CD4-positive, alpha-beta T cell (primary cell): ENCODE measurements at regions not wholly inside any gene's neighbourhood (a gene's known extent, or its start where the extent isn't known, plus 50 kb on each side); places are given as distances from the start of the nearest gene placed in this dataset.

Experiments used
- ATAC-seq: fragments of 200-7000 bp; cut with Tn5 transposase; one replicate; pipeline ENCODE4 v1.10.0; 2022; ENCODE audit warnings: mild to moderate bottlenecking; ENCODE audit not compliant: poor library complexity
- CTCF ChIA-PET: fragments of 350-600 bp; sonication (Branson Sonifier 250); formaldehyde crosslinking; loops from one replicate; lab custom pipeline; 2021; ENCODE audit warnings: antibody characterized with exemption, inconsistent platforms; lab: Charles Lee
- POLR2A ChIA-PET: fragments of 350-600 bp; sonication (Branson Sonifier 250); formaldehyde crosslinking; loops from one replicate; lab custom pipeline; 2021; ENCODE audit warnings: antibody characterized with exemption, inconsistent platforms; lab: Charles Lee
- DNase-seq, 14 experiments: peaks; one replicate each; pipeline ENCODE4 v3.0.0-alpha.2; 2013 to 2020; ENCODE audit warnings: mixed read lengths in 2 of 14
- H3K27ac ChIP-seq, 2 donors: one replicate each; pipeline versions ENCODE4 v1.5.1 to v1.7.0; 2013; ENCODE audit warnings: low read length in 2 of 2, low read depth in 1 of 2, mild to moderate bottlenecking in 1 of 2
- H3K27me3 ChIP-seq, 2 experiments: 1 replicate in 1 of 2; 2 replicates in 1 of 2; pipeline versions ENCODE4 v1.6.1 to v1.7.0; 2013; ENCODE audit warnings: low read length in 2 of 2, control low read depth in 1 of 2, mild to moderate bottlenecking in 1 of 2, moderate library complexity in 1 of 2; ENCODE audit not compliant: insufficient read depth in 2 of 2, control insufficient read depth in 1 of 2
- H3K36me3 ChIP-seq: one replicate; pipeline ENCODE4 v1.6.1; 2013; ENCODE audit warnings: low read length, control low read depth; ENCODE audit not compliant: insufficient read depth
- H3K4me1 ChIP-seq: one replicate; pipeline ENCODE4 v1.6.1; 2013; ENCODE audit warnings: low read length, control low read depth; ENCODE audit not compliant: insufficient read depth
- H3K4me3 ChIP-seq: one replicate; pipeline ENCODE4 v1.5.1; 2013; ENCODE audit warnings: mild to moderate bottlenecking, low read length, moderate library complexity
- H3K9me3 ChIP-seq, 2 experiments: 1 replicate in 1 of 2; 2 replicates in 1 of 2; pipeline versions ENCODE4 v1.6.1 to v1.7.0; 2013; ENCODE audit warnings: low read length in 2 of 2, mild to moderate bottlenecking in 2 of 2, control low read depth in 1 of 2, moderate library complexity in 1 of 2; ENCODE audit not compliant: control insufficient read depth in 1 of 2, insufficient read depth in 1 of 2
- H3K27ac Mint-ChIP-seq: one replicate; pipeline ENCODE4 v1.8.0; 2020; ENCODE audit warnings: mixed read lengths
- H3K27me3 Mint-ChIP-seq: one replicate; pipeline ENCODE4 v1.8.0; 2021; ENCODE audit warnings: mixed read lengths
- H3K36me3 Mint-ChIP-seq: one replicate; pipeline ENCODE4 v1.8.0; 2021; ENCODE audit warnings: low read depth, mixed read lengths
- H3K4me1 Mint-ChIP-seq: one replicate; pipeline ENCODE4 v1.8.0; 2021; ENCODE audit warnings: low read depth, mixed read lengths
- H3K4me3 Mint-ChIP-seq: one replicate; pipeline ENCODE4 v1.8.0; 2020; ENCODE audit warnings: mild to moderate bottlenecking, mixed read lengths
- H3K9me3 Mint-ChIP-seq: one replicate; pipeline ENCODE4 v1.8.0; 2020; ENCODE audit warnings: mixed read lengths
- CTCF ChIP-seq: fragments of 200-600 bp; IDR thresholded peaks from one replicate; pipeline ENCODE4 v1.8.0; 2022; ENCODE audit warnings: antibody characterized with exemption, mild to moderate bottlenecking
- intact Hi-C, 2 experiments: fragments of 100-400 bp; cut with DNase I in 1 of 2; cut with micrococcal nuclease in 1 of 2; formaldehyde crosslinking; loops; one replicate each; pipeline versions ENCODE4 v1.15.1 to v1.9.0; 2023 to 2025; cut with DNase I, micrococcal nuclease

GRCh38 chr10:128489324-128490247 is 363.4 kb upstream of the MKI67 start:
- Mint-ChIP-seq H3K4me1 (no peaks in the 10 kb centered on the region), H3K27ac (no peak overlapping the region), H3K27me3 (no peaks in the 10 kb centered on the region), H3K9me3 (no peaks in the 10 kb centered on the region), H3K4me3 (no peak overlapping the region), H3K36me3 (no peaks in the 10 kb centered on the region)
- no peak overlapping the region for H3K4me3 ChIP-seq
- peaks cover 0 to 25% of the 10 kb centered on the region in 2 experiments for H3K9me3 ChIP-seq
- no peak for DNase-seq
- no peak for TF ChIP-seq CTCF
- H3K27ac ChIP-seq, result no peak overlapping the region
- H3K4me1 ChIP-seq, result no peaks in the 10 kb centered on the region
- H3K27me3 ChIP-seq, result no peaks in the 10 kb centered on the region
- H3K36me3 ChIP-seq, result no peaks in the 10 kb centered on the region
- no peak for ATAC-seq
- CTCF ChIA-PET, result no interaction called here
- POLR2A ChIA-PET, result no interaction called here
- intact Hi-C loops, result no loop called here

- Mint-ChIP-seq H3K4me3 (no peak overlapping the region), H3K4me1 (no peaks in the 10 kb centered on the region), H3K27me3 (no peaks in the 10 kb centered on the region), H3K36me3 (no peaks in the 10 kb centered on the region), H3K9me3 (no peaks in the 10 kb centered on the region), H3K27ac (no peak overlapping the region)
- H3K27ac ChIP-seq, result no peak overlapping the region
- no peak overlapping the region for H3K4me3 ChIP-seq
- ATAC-seq (no peak), DNase-seq (no peak)
- intact Hi-C loops, result no loop called here
- H3K27me3 ChIP-seq, result no peaks in the 10 kb centered on the region
- no peaks in the 10 kb centered on the region for H3K4me1 ChIP-seq
- H3K9me3 ChIP-seq, result peaks cover 0 to 25% of the 10 kb centered on the region in 2 experiments
- POLR2A ChIA-PET, result no interaction called here
- no peaks in the 10 kb centered on the region for H3K36me3 ChIP-seq
- CTCF ChIA-PET, result no interaction called here
- no peak for TF ChIP-seq CTCF
These were observed 365.5 kb upstream of the MKI67 start for GRCh38 chr10:128491686-128492085.

- Histone ChIP-seq H3K9me3 (peaks cover 0 to 26% of the 10 kb centered on the region in 2 experiments), H3K36me3 (no peaks in the 10 kb centered on the region), H3K4me3 (no peak overlapping the region), H3K27me3 (no peaks in the 10 kb centered on the region), H3K27ac (no peak overlapping the region), H3K4me1 (no peaks in the 10 kb centered on the region)
- Mint-ChIP-seq H3K4me3 (no peak overlapping the region), H3K9me3 (no peaks in the 10 kb centered on the region), H3K27ac (no peak overlapping the region), H3K36me3 (no peaks in the 10 kb centered on the region), H3K27me3 (no peaks in the 10 kb centered on the region), H3K4me1 (no peaks in the 10 kb centered on the region)
- no peak for TF ChIP-seq CTCF
- DNase-seq (no peak), ATAC-seq (no peak)
- ChIA-PET CTCF (no interaction called here), POLR2A (no interaction called here)
- intact Hi-C loops, result no loop called here
These were observed 367.6 kb upstream of the MKI67 start for GRCh38 chr10:128493811-128494210.
